ENCODE measurements at regions not wholly inside any gene's neighbourhood (a gene's known extent, or its start where the extent isn't known, plus 50 kb on each side); places are given as distances from the start of the nearest gene placed in this dataset.

GRCh38 chr9:119601632-119602031, 232.4 kb upstream of the BRINP1 start:
- no TSS peak for BruUV-seq (replicated peaks)

GRCh38 chr9:119597499-119597898, 228.3 kb upstream of the BRINP1 start:
- no peak overlapping the region for H3K4me3 Mint-ChIP-seq (ENCODE audit: unreplicated experiment)
- intact Hi-C loops (cut with micrococcal nuclease; ENCODE audit: unreplicated experiment), result no loop called here
- no peaks in the 10 kb centered on the region for H3K36me3 Mint-ChIP-seq (ENCODE audit: insufficient read depth, unreplicated experiment)
- ChIA-PET POLR2A (no interaction called here), CTCF (no interaction called here)
- Histone ChIP-seq H3K9me3 (no peaks in the 10 kb centered on the region), H3K4me3 (ENCODE audit: low read depth, low read length) (no peak overlapping the region), H3K36me3 (ENCODE audit: control insufficient read depth, insufficient read depth, low read length) (no peaks in the 10 kb centered on the region), H3K27me3 (replicated peaks; ENCODE audit: control insufficient read depth, insufficient read depth, low read length) (no peaks in the 10 kb centered on the region), H3K4me1 (no peaks in the 10 kb centered on the region)
- H3K27me3 Mint-ChIP-seq (ENCODE audit: insufficient read depth, unreplicated experiment), result peaks cover 7% of the 10 kb centered on the region
- H3K9me3 Mint-ChIP-seq (ENCODE audit: unreplicated experiment), result no peaks in the 10 kb centered on the region
- no peak for DNase-seq
- no peaks in the 10 kb centered on the region for H3K4me1 Mint-ChIP-seq (ENCODE audit: low read depth, unreplicated experiment)
- H3K27ac Mint-ChIP-seq (ENCODE audit: unreplicated experiment), result no peak overlapping the region
- no TSS peak for BruUV-seq (replicated peaks)
- no peak for TF ChIP-seq CTCF (IDR thresholded peaks at IDR 0.05; ENCODE audit: insufficient read depth in 1 of 2, low read depth in 1 of 2, low read length in 1 of 2, severe bottlenecking in 1 of 2, unreplicated experiment in 1 of 2)

More at GRCh38 chr9:119601632-119602031, 232.4 kb upstream of the BRINP1 start:
- DNase-seq, result no peak
- H3K4me1 Mint-ChIP-seq (ENCODE audit: low read depth, unreplicated experiment), result no peaks in the 10 kb centered on the region
- Histone ChIP-seq H3K9me3 (no peaks in the 10 kb centered on the region), H3K27me3 (replicated peaks; ENCODE audit: control insufficient read depth, insufficient read depth, low read length) (no peaks in the 10 kb centered on the region), H3K4me1 (no peaks in the 10 kb centered on the region), H3K36me3 (ENCODE audit: control insufficient read depth, insufficient read depth, low read length) (no peaks in the 10 kb centered on the region), H3K4me3 (ENCODE audit: low read depth, low read length) (no peak overlapping the region)
- TF ChIP-seq CTCF (IDR thresholded peaks at IDR 0.05; ENCODE audit: insufficient read depth in 1 of 2, low read depth in 1 of 2, low read length in 1 of 2, severe bottlenecking in 1 of 2, unreplicated experiment in 1 of 2), result no peak
- no peak overlapping the region for H3K27ac Mint-ChIP-seq (ENCODE audit: unreplicated experiment)
- H3K36me3 Mint-ChIP-seq (ENCODE audit: insufficient read depth, unreplicated experiment), result no peaks in the 10 kb centered on the region
- H3K27me3 Mint-ChIP-seq (ENCODE audit: insufficient read depth, unreplicated experiment), result peaks cover 7% of the 10 kb centered on the region
- no peak overlapping the region for H3K4me3 Mint-ChIP-seq (ENCODE audit: unreplicated experiment)
- H3K9me3 Mint-ChIP-seq (ENCODE audit: unreplicated experiment), result no peaks in the 10 kb centered on the region
- CTCF ChIA-PET, result no interaction called here
- intact Hi-C loops (cut with micrococcal nuclease; ENCODE audit: unreplicated experiment), result loop anchor here (1.0 kb wide), 1 partner anchor 36 kb away; no protein-coding TSS in a partner anchor
- POLR2A ChIA-PET, result no interaction called here

- POLR2A ChIA-PET, result no interaction called here
- Mint-ChIP-seq H3K27me3 (ENCODE audit: insufficient read depth, unreplicated experiment) (peaks cover 8% of the 10 kb centered on the region), H3K36me3 (ENCODE audit: insufficient read depth, unreplicated experiment) (no peaks in the 10 kb centered on the region), H3K4me1 (ENCODE audit: low read depth, unreplicated experiment) (no peaks in the 10 kb centered on the region), H3K9me3 (ENCODE audit: unreplicated experiment) (no peaks in the 10 kb centered on the region), H3K27ac (ENCODE audit: unreplicated experiment) (no peak overlapping the region), H3K4me3 (ENCODE audit: unreplicated experiment) (no peak overlapping the region)
- Histone ChIP-seq H3K4me1 (no peaks in the 10 kb centered on the region), H3K4me3 (ENCODE audit: low read depth, low read length) (no peak overlapping the region), H3K27me3 (replicated peaks; ENCODE audit: control insufficient read depth, insufficient read depth, low read length) (no peaks in the 10 kb centered on the region), H3K9me3 (no peaks in the 10 kb centered on the region), H3K36me3 (ENCODE audit: control insufficient read depth, insufficient read depth, low read length) (no peaks in the 10 kb centered on the region)
- CTCF ChIA-PET, result no interaction called here
- intact Hi-C loops (cut with micrococcal nuclease; ENCODE audit: unreplicated experiment), result no loop called here
- no peak for TF ChIP-seq CTCF (IDR thresholded peaks at IDR 0.05; ENCODE audit: insufficient read depth in 1 of 2, low read depth in 1 of 2, low read length in 1 of 2, severe bottlenecking in 1 of 2, unreplicated experiment in 1 of 2)
- DNase-seq, result no peak
- BruUV-seq (replicated peaks), result no TSS peak
Observed at GRCh38 chr9:119596703-119597102, 227.5 kb upstream of the BRINP1 start.
